Endothelial cell (in vitro differentiated cells): ENCODE measurements at regions not wholly inside any gene's neighbourhood (a gene's known extent, or its start where the extent isn't known, plus 50 kb on each side); places are given as distances from the start of the nearest gene placed in this dataset.

Experiments
- DNase-seq: peaks from one replicate; pipeline ENCODE4 v3.0.0; 2021; ENCODE audit warnings: low spot score
- H3K27ac Mint-ChIP-seq: one replicate; pipeline ENCODE4 v1.8.0; 2021; ENCODE audit warnings: mixed read lengths, inconsistent platforms; ENCODE audit not compliant: unreplicated experiment
- H3K27me3 Mint-ChIP-seq: one replicate; pipeline ENCODE4 v1.8.0; 2021; ENCODE audit warnings: mild to moderate bottlenecking, moderate library complexity, mixed read lengths, inconsistent platforms; ENCODE audit not compliant: unreplicated experiment
- H3K36me3 Mint-ChIP-seq: one replicate; pipeline ENCODE4 v1.8.0; 2021; ENCODE audit warnings: mild to moderate bottlenecking, low read depth, mixed read lengths, inconsistent platforms; ENCODE audit not compliant: unreplicated experiment
- H3K4me1 Mint-ChIP-seq: one replicate; pipeline ENCODE4 v1.8.0; 2021; ENCODE audit warnings: mild to moderate bottlenecking, mixed read lengths, inconsistent platforms; ENCODE audit not compliant: unreplicated experiment
- H3K4me3 Mint-ChIP-seq: one replicate; pipeline ENCODE4 v1.8.0; 2021; ENCODE audit warnings: mild to moderate bottlenecking, mixed read lengths, inconsistent platforms; ENCODE audit not compliant: unreplicated experiment
- H3K9me3 Mint-ChIP-seq: one replicate; pipeline ENCODE4 v1.8.0; 2021; ENCODE audit warnings: mixed read lengths, inconsistent platforms; ENCODE audit not compliant: unreplicated experiment
- CTCF ChIP-seq: fragments of 200-600 bp; sonication (generic); IDR thresholded peaks from one replicate; pipeline ENCODE4 v1.5.0; 2021; ENCODE audit warnings: antibody characterized with exemption; ENCODE audit not compliant: unreplicated experiment

- Mint-ChIP-seq H3K27ac (no peak overlapping the region), H3K36me3 (no peaks in the 10 kb centered on the region), H3K4me3 (no peak overlapping the region), H3K9me3 (no peaks in the 10 kb centered on the region), H3K4me1 (no peaks in the 10 kb centered on the region), H3K27me3 (peaks cover 6% of the 10 kb centered on the region)
- no peak for TF ChIP-seq CTCF
- DNase-seq: no peak
Observed at GRCh38 chr22:44365832-44366231, 53.1 kb upstream of the SHISAL1 start.

- no peaks in the 10 kb centered on the region for H3K4me1 Mint-ChIP-seq
- no peaks in the 10 kb centered on the region for H3K9me3 Mint-ChIP-seq
- no peak for DNase-seq
- H3K27me3 Mint-ChIP-seq: peaks cover 4% of the 10 kb centered on the region
- no peak for TF ChIP-seq CTCF
- no peaks in the 10 kb centered on the region for H3K36me3 Mint-ChIP-seq
- H3K27ac Mint-ChIP-seq: no peak overlapping the region
- H3K4me3 Mint-ChIP-seq: no peak overlapping the region
Observed at GRCh38 chr22:44365191-44365590, 52.4 kb upstream of the SHISAL1 start.

- Mint-ChIP-seq H3K36me3 (no peaks in the 10 kb centered on the region), H3K27ac (no peak overlapping the region), H3K4me3 (no peak overlapping the region), H3K4me1 (no peaks in the 10 kb centered on the region), H3K27me3 (peaks cover 3% of the 10 kb centered on the region), H3K9me3 (no peaks in the 10 kb centered on the region)
- DNase-seq: no peak
- TF ChIP-seq CTCF: no peak
Observed at GRCh38 chr22:44364751-44365130, 52.0 kb upstream of the SHISAL1 start.

- Mint-ChIP-seq H3K27ac (no peak overlapping the region), H3K27me3 (peaks cover 5% of the 10 kb centered on the region), H3K9me3 (no peaks in the 10 kb centered on the region), H3K4me3 (no peak overlapping the region), H3K4me1 (no peaks in the 10 kb centered on the region), H3K36me3 (no peaks in the 10 kb centered on the region)
- no peak for DNase-seq
- TF ChIP-seq CTCF: no peak
Observed at GRCh38 chr22:44363980-44364750, 51.4 kb upstream of the SHISAL1 start.
